OCI-LY3 (cell line): ENCODE measurements at regions not wholly inside any gene's neighbourhood (a gene's known extent, or its start where the extent isn't known, plus 50 kb on each side); places are given as distances from the start of the nearest gene placed in this dataset.

Source experiments
- H2AFZ ChIP-seq: fragments of 200-600, 300-600 bp; shearing (Covaris generic); 2 replicates; pipeline ENCODE4 v1.6.0; 2014; ENCODE audit warnings: antibody characterized with exemption, low read depth, low read length
- H3K27ac ChIP-seq: fragments of 200-600, 300-600 bp; sonication (generic); 2 replicates; pipeline ENCODE4 v1.5.1; 2014; ENCODE audit warnings: mild to moderate bottlenecking, low read length, moderate library complexity, mixed read lengths
- H3K27me3 ChIP-seq: fragments of 200-600, 300-600 bp; sonication (generic); 2 replicates; pipeline ENCODE4 v1.6.1; 2014; ENCODE audit warnings: low read depth, low read length, mixed read lengths
- H3K36me3 ChIP-seq: fragments of 200-600, 300-600 bp; sonication (generic); replicated peaks from 2 replicates; pipeline ENCODE3; 2014; ENCODE audit warnings: low read depth, low read length, mixed read lengths
- H3K4me1 ChIP-seq: fragments of 300-600, 200-600 bp; sonication (generic); 2 replicates; pipeline ENCODE4 v1.6.1; 2014; ENCODE audit warnings: low read length, mixed read lengths
- H3K4me2 ChIP-seq: fragments of 200-600, 300-600 bp; sonication (generic); 2 replicates; pipeline ENCODE4 v1.6.1; 2014; ENCODE audit warnings: low read length, mixed read lengths
- H3K4me3 ChIP-seq: fragments of 300-600, 200-600 bp; sonication (generic); 2 replicates; pipeline ENCODE4 v1.5.1; 2014; ENCODE audit warnings: antibody characterized with exemption, mild to moderate bottlenecking, low read length, moderate library complexity
- H3K79me2 ChIP-seq: fragments of 300-600, 200-600 bp; shearing (Covaris generic); 2 replicates; pipeline ENCODE4 v1.6.1; 2014; ENCODE audit warnings: mild to moderate bottlenecking, low read length, mixed read lengths
- H3K9ac ChIP-seq: fragments of 300-600, 200-600 bp; shearing (Covaris generic); 2 replicates; pipeline ENCODE4 v1.6.0; 2014; ENCODE audit warnings: mild to moderate bottlenecking, low read length, moderate library complexity
- H3K9me3 ChIP-seq: fragments of 200-600, 300-600 bp; shearing (Covaris generic); 2 replicates; pipeline ENCODE4 v1.6.1; 2014; ENCODE audit warnings: low read length, mixed read lengths; ENCODE audit not compliant: insufficient read depth
- H4K20me1 ChIP-seq: fragments of 200-600, 300-600 bp; sonication (generic); 2 replicates; pipeline ENCODE4 v1.6.1; 2016; ENCODE audit warnings: low read length, mixed read lengths; ENCODE audit not compliant: insufficient read depth
- EZH2phosphoT487 ChIP-seq: fragments of 200-600 bp; shearing (Covaris generic); IDR thresholded peaks from 2 replicates; pipeline ENCODE4 v1.6.1; 2018; ENCODE audit warnings: antibody characterized with exemption, mixed run types, low read depth
- TF ChIP-seq, protein P1 (sequence below): fragments of 200-600, 300-600 bp; sonication (generic); IDR thresholded peaks from 2 replicates; pipeline ENCODE4 v1.5.1; 2014; ENCODE audit warnings: antibody characterized with exemption, low read length, low read depth

- Histone ChIP-seq H3K9ac (no peak overlapping the region), H4K20me1 (no peaks in the 10 kb centered on the region)
Measured at GRCh38 chr4:25503779-25504178, 126.7 kb downstream of the ANAPC4 start.

GRCh38 chr4:25504932-25505636 lies 128.0 kb downstream of the ANAPC4 start:
- no peaks in the 10 kb centered on the region for H3K36me3 ChIP-seq
- H2AFZ ChIP-seq = no peak overlapping the region
- H3K9ac ChIP-seq = no peak overlapping the region
- H3K4me3 ChIP-seq = no peak overlapping the region
- TF ChIP-seq EZH2phosphoT487 = no peak
- TF ChIP-seq, protein P1, sequence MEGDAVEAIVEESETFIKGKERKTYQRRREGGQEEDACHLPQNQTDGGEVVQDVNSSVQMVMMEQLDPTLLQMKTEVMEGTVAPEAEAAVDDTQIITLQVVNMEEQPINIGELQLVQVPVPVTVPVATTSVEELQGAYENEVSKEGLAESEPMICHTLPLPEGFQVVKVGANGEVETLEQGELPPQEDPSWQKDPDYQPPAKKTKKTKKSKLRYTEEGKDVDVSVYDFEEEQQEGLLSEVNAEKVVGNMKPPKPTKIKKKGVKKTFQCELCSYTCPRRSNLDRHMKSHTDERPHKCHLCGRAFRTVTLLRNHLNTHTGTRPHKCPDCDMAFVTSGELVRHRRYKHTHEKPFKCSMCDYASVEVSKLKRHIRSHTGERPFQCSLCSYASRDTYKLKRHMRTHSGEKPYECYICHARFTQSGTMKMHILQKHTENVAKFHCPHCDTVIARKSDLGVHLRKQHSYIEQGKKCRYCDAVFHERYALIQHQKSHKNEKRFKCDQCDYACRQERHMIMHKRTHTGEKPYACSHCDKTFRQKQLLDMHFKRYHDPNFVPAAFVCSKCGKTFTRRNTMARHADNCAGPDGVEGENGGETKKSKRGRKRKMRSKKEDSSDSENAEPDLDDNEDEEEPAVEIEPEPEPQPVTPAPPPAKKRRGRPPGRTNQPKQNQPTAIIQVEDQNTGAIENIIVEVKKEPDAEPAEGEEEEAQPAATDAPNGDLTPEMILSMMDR = no peak
- no peaks in the 10 kb centered on the region for H4K20me1 ChIP-seq
- no peak overlapping the region for H3K27ac ChIP-seq
- H3K27me3 ChIP-seq = peaks cover 14% of the 10 kb centered on the region
- no peaks in the 10 kb centered on the region for H3K79me2 ChIP-seq
- H3K9me3 ChIP-seq = no peaks in the 10 kb centered on the region
- no peak overlapping the region for H3K4me2 ChIP-seq
- no peaks in the 10 kb centered on the region for H3K4me1 ChIP-seq

More at GRCh38 chr4:25503779-25504178, 126.7 kb downstream of the ANAPC4 start:
- no peaks in the 10 kb centered on the region for H3K9me3 ChIP-seq
- no peaks in the 10 kb centered on the region for H3K36me3 ChIP-seq
- no peak overlapping the region for H2AFZ ChIP-seq
- H3K27me3 ChIP-seq = peaks cover 8% of the 10 kb centered on the region
- TF ChIP-seq EZH2phosphoT487 = no peak
- TF ChIP-seq, protein P1 = no peak
- H3K79me2 ChIP-seq = no peaks in the 10 kb centered on the region
- H3K4me1 ChIP-seq = no peaks in the 10 kb centered on the region
- H3K4me2 ChIP-seq = no peak overlapping the region
- no peak overlapping the region for H3K4me3 ChIP-seq
- no peak overlapping the region for H3K27ac ChIP-seq

GRCh38 chr4:25505637-25505991 lies 128.6 kb downstream of the ANAPC4 start:
- no peak overlapping the region for H3K27ac ChIP-seq
- no peaks in the 10 kb centered on the region for H3K9me3 ChIP-seq
- no peak overlapping the region for H2AFZ ChIP-seq
- no peaks in the 10 kb centered on the region for H4K20me1 ChIP-seq
- H3K4me2 ChIP-seq = no peak overlapping the region
- H3K36me3 ChIP-seq = no peaks in the 10 kb centered on the region
- TF ChIP-seq EZH2phosphoT487 = no peak
- TF ChIP-seq, protein P1 = no peak
- no peak overlapping the region for H3K9ac ChIP-seq
- peaks cover 11% of the 10 kb centered on the region; the same call in 1 of the 2 replicates for H3K27me3 ChIP-seq
- H3K79me2 ChIP-seq = no peaks in the 10 kb centered on the region
- no peaks in the 10 kb centered on the region for H3K4me1 ChIP-seq
- H3K4me3 ChIP-seq = no peak overlapping the region

DNA sequence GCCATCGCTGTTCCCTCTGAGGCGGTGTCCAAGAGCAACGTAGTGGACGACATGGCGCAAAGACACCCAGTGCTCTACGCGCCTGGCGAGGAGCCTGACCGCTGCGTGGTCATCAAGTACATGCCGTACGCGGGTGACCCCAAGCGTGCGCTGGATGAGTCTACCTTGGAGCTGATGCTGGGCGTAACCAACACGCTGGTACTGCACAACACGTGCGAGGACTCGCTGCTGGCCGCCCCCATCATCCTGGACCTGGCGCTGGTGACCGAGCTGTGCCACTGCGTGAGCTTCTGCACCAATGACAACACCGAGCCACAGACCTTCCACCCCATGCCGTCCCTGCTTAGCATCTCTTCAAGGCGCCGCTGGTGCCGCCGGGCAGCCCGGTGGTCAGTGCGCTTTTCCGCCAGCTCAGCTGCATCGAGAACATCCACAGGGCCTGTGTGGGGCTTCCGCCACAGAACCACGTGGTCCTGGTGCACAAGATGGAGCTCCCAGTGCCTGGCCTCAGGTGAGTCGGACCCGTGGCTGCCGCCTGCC lies 129.0 kb downstream of the ANAPC4 start:
- Histone ChIP-seq H3K4me3 (no peak overlapping the region), H3K27me3 (peaks cover 8% of the 10 kb centered on the region; the same call in 1 of the 2 replicates), H3K79me2 (no peaks in the 10 kb centered on the region), H4K20me1 (no peaks in the 10 kb centered on the region), H3K9me3 (no peaks in the 10 kb centered on the region), H3K27ac (no peak overlapping the region), H3K36me3 (no peaks in the 10 kb centered on the region), H3K9ac (no peak overlapping the region), H2AFZ (no peak overlapping the region), H3K4me2 (no peak overlapping the region), H3K4me1 (no peaks in the 10 kb centered on the region)
- TF ChIP-seq, protein P1 = no peak
- no peak for TF ChIP-seq EZH2phosphoT487
